ENCODE measurements at regions not wholly inside any gene's neighbourhood (a gene's known extent, or its start where the extent isn't known, plus 50 kb on each side); places are given as distances from the start of the nearest gene placed in this dataset.

DNA sequence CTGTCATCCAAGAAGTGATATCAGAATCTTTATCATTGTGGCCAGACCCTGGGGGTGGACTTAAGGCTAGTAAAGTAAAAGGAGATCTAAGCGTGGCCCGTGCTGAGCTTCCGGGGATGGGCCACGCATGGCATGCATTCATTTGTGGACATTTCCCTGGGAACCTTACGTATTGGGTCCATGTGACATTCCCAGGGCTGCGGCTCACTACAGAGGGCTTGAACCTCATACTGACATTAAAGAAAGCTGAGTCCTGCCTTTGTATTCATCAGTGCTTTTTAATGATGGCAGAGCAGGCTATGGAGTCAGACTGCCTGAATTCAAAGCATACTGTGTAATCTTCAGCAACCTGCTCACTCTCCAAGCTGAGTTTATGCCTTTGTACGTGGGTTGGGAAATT, 152.2 kb upstream of the AFDN start:
- no peak for DNase-seq (ENCODE audit: low spot score)

DNA sequence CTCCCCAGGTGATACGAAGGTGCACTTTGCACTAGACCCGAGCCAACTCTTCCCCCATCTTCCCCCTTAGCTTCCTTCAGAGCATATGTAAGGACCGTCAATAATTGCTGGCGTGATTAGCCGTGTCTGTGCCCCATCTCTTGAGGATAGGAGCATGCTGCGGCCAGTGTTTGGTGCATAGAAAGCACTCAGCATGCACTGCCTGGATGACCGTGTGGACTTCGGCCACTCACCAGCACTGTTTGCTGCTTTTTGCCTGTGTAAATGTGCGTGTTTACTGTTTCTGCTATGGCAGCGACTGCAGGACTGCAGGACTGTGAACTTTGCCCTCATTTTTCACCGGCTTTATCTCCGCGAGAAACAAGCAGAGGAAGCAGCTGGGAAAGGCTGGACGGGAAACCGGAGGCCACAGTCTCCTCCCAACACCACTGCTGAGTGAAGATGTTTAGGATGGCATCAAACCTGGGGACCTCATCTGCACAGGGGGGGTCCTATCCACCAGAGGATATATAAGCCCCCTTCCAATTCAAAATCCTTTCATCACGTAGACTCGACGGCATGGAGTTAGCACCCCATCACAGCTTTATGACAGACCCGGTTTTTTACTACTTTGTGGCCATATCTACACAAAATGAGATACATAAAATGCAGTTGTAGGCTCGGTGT, 150.6 kb upstream of the AFDN start:
- no peak for DNase-seq (ENCODE audit: low spot score)

DNA sequence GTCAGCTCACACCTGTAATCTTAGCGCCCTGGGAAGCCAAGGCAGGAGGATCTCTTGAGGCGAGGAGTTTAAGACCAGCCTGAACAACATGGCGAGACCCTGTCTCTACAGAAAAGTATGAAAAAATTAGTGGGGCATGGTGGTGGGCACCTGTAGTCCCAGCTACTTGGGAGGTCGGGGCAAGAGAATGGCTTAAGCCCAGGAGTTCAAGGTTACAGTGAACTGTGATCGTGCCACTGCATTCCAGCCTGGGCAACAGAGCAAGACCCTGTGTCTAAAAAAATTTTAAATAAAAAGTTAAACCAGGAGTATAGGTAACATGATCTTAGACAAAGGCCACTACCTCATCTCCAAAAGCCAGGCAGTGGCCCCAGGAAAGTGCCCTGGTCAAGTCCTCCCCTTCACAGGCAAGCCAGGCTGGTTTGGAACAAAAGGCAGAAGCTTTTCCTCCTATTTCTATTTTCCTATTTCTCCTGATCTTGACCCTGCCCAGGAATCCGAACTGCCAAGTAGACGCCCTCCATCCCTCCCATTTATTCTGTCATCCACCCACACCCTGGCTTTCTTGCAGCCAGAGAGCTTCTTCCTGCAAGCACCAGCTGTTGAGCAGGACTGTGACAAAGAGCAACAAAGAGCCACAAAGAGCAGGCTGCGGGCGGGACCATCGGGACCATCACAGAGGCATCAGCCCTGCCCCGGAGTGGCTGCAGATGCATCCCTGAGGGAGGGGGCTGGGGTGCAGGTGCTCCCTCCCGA, 149.9 kb upstream of the AFDN start:
- no peak for DNase-seq (ENCODE audit: low spot score)

DNA sequence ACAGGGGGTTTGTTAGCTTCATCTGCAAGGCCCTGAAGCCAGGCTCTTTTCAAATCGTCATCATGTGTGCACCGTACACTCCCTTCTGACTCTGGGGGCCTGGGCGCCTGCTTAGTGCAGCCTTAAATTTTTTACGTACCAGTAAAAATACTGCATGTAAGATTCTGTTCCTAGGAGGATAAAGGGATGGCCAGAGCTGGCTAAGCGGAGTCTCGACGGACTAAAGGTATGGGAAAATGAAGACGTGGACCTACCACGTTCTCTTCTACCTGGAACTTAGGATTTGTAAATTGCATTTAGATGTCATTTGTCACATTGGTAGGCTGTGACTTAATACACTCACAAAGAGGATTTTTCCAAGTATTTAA, 149.3 kb upstream of the AFDN start:
- no peak for DNase-seq (ENCODE audit: low spot score)

DNA sequence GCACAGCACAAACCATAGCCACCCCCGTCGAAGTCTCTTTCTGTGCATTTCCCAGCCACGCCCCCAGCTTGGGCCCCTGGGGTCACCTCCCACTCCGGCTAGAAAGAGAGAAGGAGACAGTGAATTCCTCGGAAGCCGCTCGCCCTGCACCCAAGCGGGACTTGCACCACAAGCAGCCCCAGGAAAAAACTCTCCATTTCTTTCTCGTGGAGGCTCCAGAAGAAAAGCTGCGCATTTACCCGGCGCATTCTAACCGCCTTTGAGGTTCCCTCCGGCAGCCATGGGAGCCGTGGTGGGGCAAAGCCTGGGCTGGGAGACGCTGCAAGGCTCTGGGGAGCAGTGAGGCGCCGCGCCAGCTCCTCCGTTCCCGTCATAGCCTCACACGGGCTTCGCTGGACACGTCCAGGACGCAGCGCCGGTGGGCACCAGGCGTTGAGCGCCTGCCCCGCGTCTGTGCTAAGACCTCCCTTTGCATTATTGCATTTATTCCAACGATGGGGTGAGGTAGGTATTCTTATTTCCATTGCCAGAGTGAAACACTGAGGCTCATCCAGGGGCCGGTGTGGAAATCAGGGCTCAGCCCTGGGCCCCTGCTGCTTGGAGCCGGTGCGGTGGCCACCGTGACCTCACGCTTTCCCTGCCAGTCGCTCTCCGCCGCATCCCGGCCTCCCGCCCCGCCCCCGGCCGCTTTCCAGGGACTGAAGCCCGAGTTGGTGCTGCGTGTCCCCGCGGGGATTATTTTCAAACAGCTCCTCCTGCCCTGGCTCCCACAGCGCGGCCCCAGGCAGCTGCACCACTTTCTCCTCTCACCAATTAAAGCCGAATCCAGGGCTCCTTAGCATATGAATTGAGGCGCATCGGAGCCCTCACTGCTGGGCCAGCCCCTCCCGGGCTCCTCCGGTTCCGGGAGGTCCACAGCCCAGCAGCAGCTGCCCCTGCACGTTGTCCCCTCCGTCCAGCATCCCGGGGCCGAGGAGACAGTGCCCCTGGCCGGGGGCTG, 148.3 kb upstream of the AFDN start:
- DNase-seq (ENCODE audit: low spot score) = no peak

DNA sequence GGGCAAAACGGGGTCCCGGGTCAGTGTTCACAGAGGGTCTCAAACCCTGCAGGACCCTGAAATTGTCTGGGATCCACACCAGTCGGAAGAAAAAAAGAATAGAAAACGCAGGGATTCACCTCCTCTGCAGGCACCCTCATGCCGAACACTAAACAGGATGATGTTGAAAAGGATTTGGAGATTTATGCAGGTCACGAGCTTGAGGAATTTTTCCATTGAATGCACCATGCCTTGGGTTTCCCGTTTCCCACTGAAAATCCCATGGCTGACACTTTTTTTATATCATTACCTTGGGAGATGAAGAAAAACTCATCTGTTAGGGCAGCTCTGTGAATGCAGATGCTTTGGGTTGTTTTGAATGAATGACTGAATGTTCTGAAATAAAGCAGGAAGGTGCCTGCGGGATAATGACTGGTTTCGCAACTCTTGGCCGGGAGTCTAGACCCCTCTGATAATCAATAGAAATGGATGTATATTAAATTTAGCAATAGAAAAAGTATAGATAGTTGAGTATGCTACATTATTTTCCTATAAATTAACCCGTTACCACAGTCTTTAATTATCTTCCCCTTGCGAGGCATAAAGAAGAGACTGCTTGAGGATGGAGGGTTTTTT, 147.5 kb upstream of the AFDN start:
- DNase-seq (ENCODE audit: low spot score) = no peak

DNA sequence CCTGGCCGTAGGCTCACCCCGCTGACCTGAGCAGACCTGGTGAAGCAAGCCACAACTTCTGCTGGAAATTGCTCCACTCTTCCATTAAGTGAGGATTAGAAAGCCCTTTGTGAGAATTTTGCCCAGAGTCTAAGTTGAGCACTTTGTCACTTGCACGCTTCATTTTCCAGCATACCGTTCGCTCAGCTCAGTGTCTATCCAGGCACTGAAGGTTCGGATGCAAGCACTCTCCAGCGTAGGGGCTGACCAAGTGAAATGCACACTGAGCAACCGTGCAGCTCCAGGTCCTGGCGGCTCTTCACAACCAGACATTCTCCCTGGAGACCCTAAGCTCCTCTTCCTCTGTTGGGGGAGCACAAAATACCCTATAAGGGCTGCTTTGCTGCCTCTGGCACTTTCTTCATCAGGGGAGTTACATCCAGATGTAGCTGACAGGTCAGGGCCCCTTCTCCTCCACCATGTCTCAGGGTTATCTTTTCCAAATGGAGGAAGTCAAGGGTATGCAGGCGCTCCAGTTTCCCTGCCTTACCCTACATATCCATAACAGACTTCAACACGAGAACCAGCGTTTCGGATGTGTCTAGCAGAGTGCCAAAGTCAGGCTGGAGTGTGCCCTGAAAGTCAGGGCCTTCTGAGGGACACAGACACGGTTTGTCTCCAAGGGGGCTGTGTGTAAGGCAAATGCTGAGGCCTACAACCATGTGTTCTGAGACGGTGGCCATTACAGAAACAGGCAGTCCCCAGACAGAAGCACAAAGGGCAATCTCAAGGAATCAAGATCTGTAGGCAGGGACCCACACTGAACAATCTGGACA, 146.7 kb upstream of the AFDN start:
- no peak for DNase-seq (ENCODE audit: low spot score)

DNA sequence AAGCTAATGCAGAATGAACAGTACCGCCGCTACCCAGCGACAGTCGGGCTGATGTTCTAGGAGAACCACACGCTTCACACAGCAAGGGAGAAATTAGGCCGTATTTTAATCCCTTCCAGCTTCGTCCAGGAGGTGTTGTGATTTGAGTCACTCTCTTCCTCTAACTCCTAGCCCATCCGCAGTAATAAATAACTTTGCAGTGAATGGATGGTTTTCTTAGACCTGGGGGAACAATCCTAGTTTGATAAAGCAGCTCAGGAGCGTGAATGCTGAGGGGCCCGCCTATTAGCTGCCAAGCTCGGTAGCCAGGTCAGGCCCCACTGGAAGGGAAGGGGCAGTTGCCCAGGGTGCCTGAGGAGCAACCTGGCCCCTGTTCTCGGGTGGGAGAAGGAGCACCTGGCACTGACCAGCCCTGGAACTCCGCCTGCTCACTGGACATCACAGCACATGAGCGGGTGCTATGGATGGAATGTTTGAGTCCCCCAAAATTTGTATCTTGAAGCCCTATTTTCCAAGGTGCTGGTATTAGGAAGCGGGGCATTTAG, 146.0 kb upstream of the AFDN start:
- no peak for DNase-seq (ENCODE audit: low spot score)

DNA sequence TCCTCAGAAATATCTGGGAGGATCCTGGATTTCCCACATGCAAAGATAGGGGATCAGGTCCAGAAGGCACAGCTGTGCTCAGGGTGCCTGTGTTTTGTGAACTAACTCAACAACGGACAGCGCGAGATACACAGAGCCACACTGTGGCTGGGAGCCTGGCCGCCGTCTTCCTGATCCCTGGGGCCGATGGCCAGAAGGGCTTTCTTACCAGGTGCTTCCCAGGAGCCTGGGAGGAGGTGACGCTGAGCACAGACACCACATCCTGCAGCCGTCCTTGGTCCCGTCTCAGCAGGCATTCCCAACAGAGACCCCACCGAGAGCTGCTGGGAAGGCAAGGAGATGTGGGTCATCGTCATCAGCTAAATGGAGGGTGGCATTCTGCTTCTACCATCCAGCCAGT, 144.6 kb upstream of the AFDN start:
- DNase-seq (ENCODE audit: low spot score) = no peak

DNA sequence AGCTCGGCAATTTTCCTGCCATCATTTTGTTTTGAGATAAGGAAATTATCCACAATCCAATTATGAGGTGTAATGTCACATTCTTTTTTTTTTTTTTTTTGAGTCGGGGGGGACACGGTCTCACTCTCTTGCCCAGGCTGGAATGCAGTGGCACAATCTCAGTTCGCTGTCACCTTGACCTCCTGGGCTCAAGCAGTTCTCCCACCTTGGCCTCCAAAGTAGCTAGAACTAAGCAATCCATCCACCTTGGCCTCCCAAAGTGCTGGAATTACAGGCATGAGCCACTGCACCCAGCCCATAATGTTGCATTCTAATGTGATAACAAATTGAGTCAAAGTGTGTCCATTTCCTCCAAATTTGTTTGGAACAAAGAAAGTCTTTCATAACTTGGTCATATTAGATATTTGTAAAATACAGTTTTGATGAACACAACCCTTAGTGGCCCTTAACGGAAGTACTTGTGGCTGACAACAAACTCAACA, 144.1 kb upstream of the AFDN start:
- DNase-seq (ENCODE audit: low spot score) = no peak

DNA sequence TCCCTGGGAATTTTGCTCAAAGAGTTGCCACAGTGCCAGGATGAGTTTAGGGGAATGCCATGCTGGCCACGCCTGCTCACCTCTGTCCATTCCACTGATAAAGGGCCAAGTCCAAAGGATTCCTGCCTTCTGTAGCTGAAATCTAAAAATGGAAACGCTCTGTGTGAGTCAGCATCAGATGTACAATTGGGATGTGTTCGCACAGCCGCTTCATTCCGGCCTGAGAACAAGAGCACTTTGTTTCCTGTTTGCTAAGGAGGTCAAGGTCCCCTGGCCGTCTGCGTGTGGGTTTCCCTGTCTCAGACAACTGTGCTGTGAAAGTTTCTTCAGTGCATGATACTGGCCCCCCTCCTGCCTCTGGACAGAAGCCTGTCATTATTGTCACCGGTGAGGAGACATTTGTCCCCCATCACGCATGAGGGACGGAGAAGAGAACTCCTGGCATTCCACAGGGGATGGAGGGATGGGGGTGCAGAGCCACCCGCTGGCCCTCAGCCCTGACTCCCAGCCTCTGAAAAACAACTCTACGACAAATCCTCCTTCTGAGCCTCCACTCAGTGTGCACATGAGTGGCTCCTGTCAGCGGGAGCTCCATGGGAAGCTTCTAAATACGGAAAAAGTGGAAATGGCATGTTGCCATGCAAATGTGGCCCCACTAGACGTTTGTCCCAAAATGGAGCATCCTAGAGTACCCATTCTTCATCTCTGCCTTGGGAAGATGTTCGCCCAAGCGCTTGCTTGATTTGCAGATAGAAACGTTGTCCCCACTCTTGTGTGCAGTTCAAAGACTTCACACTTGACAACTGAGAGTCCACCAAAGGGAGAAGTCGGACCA, 143.5 kb upstream of the AFDN start:
- DNase-seq (ENCODE audit: low spot score) = no peak

DNA sequence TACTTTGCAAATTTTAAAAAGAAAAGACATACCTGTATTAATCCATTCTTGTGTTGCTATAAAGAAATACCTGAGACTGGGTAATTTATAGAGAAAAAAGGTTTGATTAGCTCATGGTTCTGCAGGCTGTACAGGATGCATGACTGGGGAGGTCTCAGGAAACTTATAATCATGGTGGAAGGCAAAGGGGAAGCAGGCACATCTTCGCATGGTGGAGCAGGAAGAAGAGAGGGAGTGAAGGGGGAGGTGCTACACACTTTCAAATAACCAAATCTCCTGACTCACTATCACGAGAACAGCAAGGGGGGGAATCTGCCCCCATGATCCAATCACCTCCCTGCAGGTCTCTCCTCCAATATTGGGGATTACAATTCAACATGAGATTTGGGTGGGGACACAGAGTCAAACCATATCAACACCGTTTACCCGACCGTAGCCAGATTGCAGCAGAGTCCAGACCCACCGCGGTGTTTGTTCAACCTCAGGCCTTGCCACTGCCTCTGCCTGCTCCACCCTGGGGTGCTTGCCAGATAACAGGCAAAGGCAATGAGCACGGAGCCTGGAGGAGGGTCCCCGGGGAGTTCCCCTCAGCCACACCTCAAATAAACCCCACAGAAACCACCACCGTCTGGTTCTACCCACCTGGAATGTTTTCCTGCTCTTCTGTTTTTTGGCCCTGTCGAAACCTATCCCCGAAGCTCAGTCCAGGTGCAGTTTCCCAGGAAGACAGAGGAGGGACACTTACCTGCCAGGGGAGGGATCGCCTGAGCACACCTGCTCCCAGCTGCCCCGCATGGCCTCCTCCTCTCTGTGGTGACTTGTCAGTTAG, 142.2 kb upstream of the AFDN start:
- DNase-seq (ENCODE audit: low spot score) = no peak

DNA sequence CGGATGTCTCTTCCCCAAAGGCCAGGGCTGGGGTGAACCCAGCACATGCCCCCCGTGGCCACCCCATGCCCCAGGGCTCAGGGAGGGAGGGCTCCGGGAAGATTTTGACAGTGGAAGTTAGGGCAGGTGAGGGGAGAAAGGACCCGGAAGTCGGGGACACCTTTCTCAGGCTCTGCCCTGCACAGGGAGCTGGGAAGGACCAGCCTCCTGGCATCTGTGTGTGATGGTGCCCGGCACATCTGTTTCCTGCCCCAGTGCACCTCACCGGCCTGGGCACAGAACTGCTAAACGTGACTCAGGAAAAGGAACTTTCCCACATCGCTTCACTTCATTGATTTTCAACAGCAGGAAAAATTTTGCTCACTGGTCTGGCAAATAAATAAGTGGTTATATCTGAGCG, 141.1 kb upstream of the AFDN start:
- DNase-seq (ENCODE audit: low spot score) = no peak

DNA sequence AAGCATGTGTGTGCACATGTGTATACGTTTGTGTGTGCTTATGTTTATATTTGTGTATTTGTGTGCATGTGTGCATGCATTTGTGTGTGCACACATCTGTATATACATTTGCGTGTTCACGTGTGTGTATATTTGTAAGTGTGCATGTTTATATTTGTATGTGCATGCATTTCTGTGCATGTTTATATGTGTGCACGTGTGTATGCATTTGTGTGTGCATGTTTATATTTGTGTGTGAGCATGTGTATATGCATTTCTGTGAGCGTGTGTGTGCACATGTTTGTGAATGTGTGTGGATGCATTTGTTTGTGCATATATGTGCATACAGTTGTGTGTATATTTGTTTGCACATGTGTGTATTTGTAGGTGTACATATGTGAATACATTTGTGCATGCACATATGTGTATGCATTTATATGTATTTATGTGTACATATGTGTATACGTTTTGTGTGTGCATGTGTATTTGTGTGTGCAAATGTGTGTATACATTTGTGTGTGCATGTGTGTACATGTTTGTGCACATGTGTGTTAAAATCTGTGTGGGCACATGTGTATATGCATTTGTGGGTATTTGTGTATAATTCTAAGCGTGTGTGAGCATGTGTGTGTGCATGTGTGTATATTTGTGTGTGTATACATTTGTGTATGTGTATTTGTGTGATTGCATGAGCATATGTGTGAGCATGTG, 140.4 kb upstream of the AFDN start:
- DNase-seq (ENCODE audit: low spot score) = no peak

DNA sequence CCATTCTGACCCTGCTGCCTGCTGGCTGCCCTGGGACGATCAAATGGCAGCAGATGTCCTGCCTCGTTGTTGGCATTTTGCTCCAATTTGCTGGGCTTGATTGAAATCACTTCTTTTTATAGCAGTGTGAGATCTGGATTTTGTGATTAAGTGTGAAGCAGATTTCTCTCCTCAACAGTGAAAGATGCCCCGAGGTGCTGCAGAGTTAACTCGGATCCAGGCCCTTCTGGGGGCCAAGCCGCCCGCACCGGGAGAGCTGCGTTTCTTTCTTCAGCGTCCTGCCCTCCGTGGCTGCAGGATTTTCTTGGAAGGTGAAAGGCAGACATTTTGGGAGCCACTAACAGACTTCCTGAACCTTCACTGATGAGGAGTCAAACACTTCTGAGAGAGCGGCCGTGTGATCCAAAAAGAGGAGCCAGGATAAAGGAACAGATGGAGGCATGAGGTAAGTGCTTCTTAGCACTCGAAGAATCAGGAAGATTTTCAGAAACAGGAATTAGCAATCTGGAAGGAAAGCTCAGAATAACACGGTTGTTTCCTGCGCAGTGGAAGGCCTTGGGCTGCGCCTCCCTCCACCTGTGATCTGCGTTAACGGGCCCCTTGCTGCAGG, 139.5 kb upstream of the AFDN start:
- DNase-seq (ENCODE audit: low spot score) = no peak

DNA sequence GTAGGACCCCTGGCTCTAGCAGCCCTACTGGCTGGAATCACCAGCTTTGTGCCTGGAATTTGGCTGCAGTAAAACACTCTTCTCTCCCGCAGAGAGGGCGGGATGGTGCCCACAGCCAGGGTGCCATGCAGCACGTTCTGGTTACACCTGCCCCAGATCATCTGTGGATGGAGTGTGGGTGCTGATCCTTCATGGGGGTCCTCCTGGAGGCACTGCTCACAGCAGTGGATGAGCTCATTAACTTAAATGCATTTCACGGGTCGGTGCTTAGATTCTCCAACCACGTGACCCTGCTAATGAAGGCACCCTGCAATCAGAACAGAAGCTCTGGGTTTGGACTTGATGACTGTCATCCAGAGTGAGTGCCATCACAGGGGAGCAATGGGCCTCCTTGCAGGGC, 138.6 kb upstream of the AFDN start:
- DNase-seq (ENCODE audit: low spot score) = no peak

DNA sequence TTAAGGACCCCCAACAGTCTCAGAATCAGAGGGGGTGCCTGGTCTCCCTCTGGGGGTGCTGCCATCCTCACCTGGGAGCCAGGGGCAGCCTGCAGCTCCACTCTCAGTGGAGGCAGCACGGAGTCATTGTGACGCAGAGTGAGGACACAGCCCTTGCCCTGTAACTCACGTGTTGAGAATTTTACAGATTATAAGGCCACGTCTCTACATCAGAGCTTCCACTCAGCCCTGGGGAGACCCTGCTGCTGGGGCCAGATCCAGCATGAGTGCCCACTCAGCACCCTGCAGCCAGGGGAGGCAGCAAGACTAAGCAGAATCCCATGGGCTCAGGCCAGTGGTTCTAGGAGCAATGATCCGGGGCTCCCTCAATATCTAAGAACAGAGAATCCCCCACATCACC, 137.4 kb upstream of the AFDN start:
- no peak for DNase-seq (ENCODE audit: low spot score)

DNA sequence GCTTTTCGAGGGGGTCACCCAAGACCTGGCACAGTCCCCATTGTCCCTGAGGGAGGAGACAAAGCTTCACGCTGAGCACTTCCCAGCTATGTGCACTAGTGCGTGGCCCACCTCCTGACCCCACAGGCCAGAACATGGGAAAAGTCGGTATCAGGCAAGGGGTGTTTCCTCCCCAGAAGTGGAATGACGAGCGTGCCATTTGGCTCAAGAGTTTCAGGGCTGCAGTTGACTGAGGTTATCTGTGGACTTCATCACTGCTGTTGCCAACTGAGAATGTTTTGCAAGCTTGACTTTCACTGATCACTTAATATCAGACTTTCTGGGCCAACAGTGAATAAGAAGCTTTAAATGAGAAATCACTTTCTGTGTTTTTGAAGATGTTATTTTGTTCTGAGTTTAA, 137.0 kb upstream of the AFDN start:
- no peak for DNase-seq (ENCODE audit: low spot score)

Data from AG08395 (cell line).